A673 (cell line): ENCODE measurements at regions not wholly inside any gene's neighbourhood (a gene's known extent, or its start where the extent isn't known, plus 50 kb on each side); places are given as distances from the start of the nearest gene placed in this dataset.

ENCODE experiments used
- CTCF ChIP-seq: fragments of 300-800, 200-600 bp; sonication (generic); conservative IDR thresholded peaks from 2 replicates; pipeline ENCODE4 v1.5.1; 2017; ENCODE audit warnings: low read depth, mild to moderate bottlenecking, antibody characterized with exemption, low read length, moderate library complexity, mixed read lengths
- EZH2 ChIP-seq: fragments of 200-600 bp; sonication (generic); IDR thresholded peaks from 2 replicates; pipeline ENCODE4 v1.6.1; 2017; ENCODE audit warnings: borderline replicate concordance, low read depth, mild to moderate bottlenecking, mixed read lengths, antibody characterized with exemption, low read length; ENCODE audit not compliant: poor library complexity, severe bottlenecking

DNA sequence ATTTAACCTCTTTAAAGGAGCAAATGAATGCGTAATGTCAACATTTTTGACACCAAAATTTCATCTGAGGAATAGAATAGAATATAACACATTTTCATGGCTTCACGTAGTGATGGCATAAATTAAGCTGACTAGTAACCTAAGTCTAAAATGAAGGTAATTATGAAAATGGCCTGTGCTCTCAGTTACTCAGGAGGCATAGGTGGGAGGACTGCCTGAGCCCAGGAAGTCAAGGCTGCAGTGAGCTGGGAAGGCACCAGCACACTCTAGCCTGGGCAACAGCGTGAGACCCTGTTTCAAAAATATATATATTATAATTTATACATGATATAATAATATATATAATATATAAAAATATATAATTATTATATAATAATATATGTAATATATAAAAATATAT lies 383.2 kb upstream of the ATP2B1 start:
- TF ChIP-seq CTCF = no peak
- no peak for TF ChIP-seq EZH2
